ENCODE measurements at regions not wholly inside any gene's neighbourhood (a gene's known extent, or its start where the extent isn't known, plus 50 kb on each side); places are given as distances from the start of the nearest gene placed in this dataset.

- DNase-seq (ENCODE audit: low read depth): no peak
- TF ChIP-seq MAX (IDR thresholded peaks at IDR 0.05; ENCODE audit: low read depth, low read length): no peak
- TF ChIP-seq MYC (IDR thresholded peaks at IDR 0.05; ENCODE audit: low read depth, low read length): no peak
- no peak for TF ChIP-seq POLR2A (IDR thresholded peaks at IDR 0.05; ENCODE audit: extremely low read depth, insufficient read length)
- TF ChIP-seq CTCF (IDR thresholded peaks at IDR 0.05; ENCODE audit: low read depth, low read length): no peak
- H3K4me3 ChIP-seq (ENCODE audit: low read depth, low read length): no peak overlapping the region
Observed at GRCh38 chr22:49586244-49586748, 241.4 kb downstream of the BRD1 start.

- no peak overlapping the region for H3K4me3 ChIP-seq (ENCODE audit: low read depth, low read length)
- DNase-seq (ENCODE audit: low read depth): no peak
- TF ChIP-seq POLR2A (IDR thresholded peaks at IDR 0.05; ENCODE audit: extremely low read depth, insufficient read length): no peak
- no peak for TF ChIP-seq CTCF (IDR thresholded peaks at IDR 0.05; ENCODE audit: low read depth, low read length)
- no peak for TF ChIP-seq MAX (IDR thresholded peaks at IDR 0.05; ENCODE audit: low read depth, low read length)
- TF ChIP-seq MYC (IDR thresholded peaks at IDR 0.05; ENCODE audit: low read depth, low read length): no peak
Observed at GRCh38 chr22:49585461-49586243, 242.0 kb downstream of the BRD1 start.

GRCh38 chr22:49583886-49584505, 243.7 kb downstream of the BRD1 start:
- no peak overlapping the region for H3K4me3 ChIP-seq (ENCODE audit: low read depth, low read length)
- no peak for DNase-seq (ENCODE audit: low read depth)
- TF ChIP-seq POLR2A (IDR thresholded peaks at IDR 0.05; ENCODE audit: extremely low read depth, insufficient read length) (no peak), MYC (IDR thresholded peaks at IDR 0.05; ENCODE audit: low read depth, low read length) (no peak), CTCF (IDR thresholded peaks at IDR 0.05; ENCODE audit: low read depth, low read length) (no peak), MAX (IDR thresholded peaks at IDR 0.05; ENCODE audit: low read depth, low read length) (no peak)

- no peak overlapping the region for H3K4me3 ChIP-seq (ENCODE audit: low read depth, low read length)
- no peak for TF ChIP-seq MAX (IDR thresholded peaks at IDR 0.05; ENCODE audit: low read depth, low read length)
- no peak for DNase-seq (ENCODE audit: low read depth)
Observed at GRCh38 chr22:49583341-49583740, 244.3 kb downstream of the BRD1 start.

GRCh38 chr22:49582678-49583077, 245.0 kb downstream of the BRD1 start:
- no peak for DNase-seq (ENCODE audit: low read depth)
- H3K4me3 ChIP-seq (ENCODE audit: low read depth, low read length): no peak overlapping the region
- TF ChIP-seq MAX (IDR thresholded peaks at IDR 0.05; ENCODE audit: low read depth, low read length) (no peak), MYC (IDR thresholded peaks at IDR 0.05; ENCODE audit: low read depth, low read length) (no peak), CTCF (IDR thresholded peaks at IDR 0.05; ENCODE audit: low read depth, low read length) (no peak), POLR2A (IDR thresholded peaks at IDR 0.05; ENCODE audit: extremely low read depth, insufficient read length) (no peak)

GRCh38 chr22:49582181-49582580, 245.5 kb downstream of the BRD1 start:
- DNase-seq (ENCODE audit: low read depth): no peak
- TF ChIP-seq MAX (IDR thresholded peaks at IDR 0.05; ENCODE audit: low read depth, low read length): no peak
- TF ChIP-seq CTCF (IDR thresholded peaks at IDR 0.05; ENCODE audit: low read depth, low read length): peak; percentile 0
- no peak overlapping the region for H3K4me3 ChIP-seq (ENCODE audit: low read depth, low read length)

Data from NB4 (cell line).